ENCODE measurements at regions not wholly inside any gene's neighbourhood (a gene's known extent, or its start where the extent isn't known, plus 50 kb on each side); places are given as distances from the start of the nearest gene placed in this dataset.

DNA sequence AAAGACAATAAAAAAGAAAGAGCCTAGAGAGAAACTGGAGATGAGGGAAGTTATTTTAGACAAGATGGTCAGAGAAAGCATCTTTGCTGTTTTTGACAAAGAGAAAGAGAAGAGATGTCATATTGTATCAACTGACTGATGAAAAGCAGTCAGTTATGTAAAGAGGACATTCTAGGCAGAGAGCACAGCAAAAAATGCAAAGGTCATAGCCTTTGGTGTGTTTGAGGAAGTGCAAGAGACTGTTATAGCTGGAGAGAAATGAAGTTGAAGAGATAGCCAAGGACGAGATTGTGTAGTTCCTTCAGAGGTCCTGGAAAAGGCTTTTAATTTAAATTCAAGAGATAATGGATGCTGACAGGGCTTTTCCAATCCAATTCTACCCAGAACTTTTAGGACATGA, 342.4 kb downstream of the RASEF start:
- Histone ChIP-seq H3K36me3 (ENCODE audit: low read depth) (no peaks in the 10 kb centered on the region), H3K4me3 (no peak overlapping the region), H3K9me3 (no peaks in the 10 kb centered on the region), H3K4me1 (ENCODE audit: low read depth) (no peaks in the 10 kb centered on the region)
- DNase-seq (no peak), ATAC-seq (no peak)
- intact Hi-C loops (cut with DNase I, micrococcal nuclease): no loop called here
- TF ChIP-seq, protein P1, sequence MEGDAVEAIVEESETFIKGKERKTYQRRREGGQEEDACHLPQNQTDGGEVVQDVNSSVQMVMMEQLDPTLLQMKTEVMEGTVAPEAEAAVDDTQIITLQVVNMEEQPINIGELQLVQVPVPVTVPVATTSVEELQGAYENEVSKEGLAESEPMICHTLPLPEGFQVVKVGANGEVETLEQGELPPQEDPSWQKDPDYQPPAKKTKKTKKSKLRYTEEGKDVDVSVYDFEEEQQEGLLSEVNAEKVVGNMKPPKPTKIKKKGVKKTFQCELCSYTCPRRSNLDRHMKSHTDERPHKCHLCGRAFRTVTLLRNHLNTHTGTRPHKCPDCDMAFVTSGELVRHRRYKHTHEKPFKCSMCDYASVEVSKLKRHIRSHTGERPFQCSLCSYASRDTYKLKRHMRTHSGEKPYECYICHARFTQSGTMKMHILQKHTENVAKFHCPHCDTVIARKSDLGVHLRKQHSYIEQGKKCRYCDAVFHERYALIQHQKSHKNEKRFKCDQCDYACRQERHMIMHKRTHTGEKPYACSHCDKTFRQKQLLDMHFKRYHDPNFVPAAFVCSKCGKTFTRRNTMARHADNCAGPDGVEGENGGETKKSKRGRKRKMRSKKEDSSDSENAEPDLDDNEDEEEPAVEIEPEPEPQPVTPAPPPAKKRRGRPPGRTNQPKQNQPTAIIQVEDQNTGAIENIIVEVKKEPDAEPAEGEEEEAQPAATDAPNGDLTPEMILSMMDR (IDR thresholded peaks at IDR 0.05): no peak

- DNase-seq (no peak), ATAC-seq (no peak)
- intact Hi-C loops (cut with DNase I, micrococcal nuclease): no loop called here
- H3K4me1 ChIP-seq (ENCODE audit: low read depth): no peaks in the 10 kb centered on the region
- no peaks in the 10 kb centered on the region for H3K36me3 ChIP-seq (ENCODE audit: low read depth)
- H3K4me3 ChIP-seq: no peak overlapping the region
- no peaks in the 10 kb centered on the region for H3K9me3 ChIP-seq
- TF ChIP-seq, protein P1 (IDR thresholded peaks at IDR 0.05): no peak
Measured at GRCh38 chr9:82721593-82721992, 341.3 kb downstream of the RASEF start.

- TF ChIP-seq, protein P1 (IDR thresholded peaks at IDR 0.05): no peak
Measured at GRCh38 chr9:82722051-82722450, 340.9 kb downstream of the RASEF start.

GRCh38 chr9:82722561-82722960, 340.4 kb downstream of the RASEF start:
- Histone ChIP-seq H3K9me3 (no peaks in the 10 kb centered on the region), H3K4me1 (ENCODE audit: low read depth) (no peaks in the 10 kb centered on the region), H3K36me3 (ENCODE audit: low read depth) (no peaks in the 10 kb centered on the region), H3K4me3 (no peak overlapping the region)
- no peak for ATAC-seq
- TF ChIP-seq, protein P1 (IDR thresholded peaks at IDR 0.05): no peak
- intact Hi-C loops (cut with DNase I, micrococcal nuclease): no loop called here
- DNase-seq: no peak

More at GRCh38 chr9:82722051-82722450, 340.9 kb downstream of the RASEF start:
- intact Hi-C loops (cut with DNase I, micrococcal nuclease): no loop called here
- Histone ChIP-seq H3K36me3 (ENCODE audit: low read depth) (no peaks in the 10 kb centered on the region), H3K9me3 (no peaks in the 10 kb centered on the region), H3K4me3 (no peak overlapping the region), H3K4me1 (ENCODE audit: low read depth) (no peaks in the 10 kb centered on the region)
- DNase-seq (no peak), ATAC-seq (no peak)

DNA sequence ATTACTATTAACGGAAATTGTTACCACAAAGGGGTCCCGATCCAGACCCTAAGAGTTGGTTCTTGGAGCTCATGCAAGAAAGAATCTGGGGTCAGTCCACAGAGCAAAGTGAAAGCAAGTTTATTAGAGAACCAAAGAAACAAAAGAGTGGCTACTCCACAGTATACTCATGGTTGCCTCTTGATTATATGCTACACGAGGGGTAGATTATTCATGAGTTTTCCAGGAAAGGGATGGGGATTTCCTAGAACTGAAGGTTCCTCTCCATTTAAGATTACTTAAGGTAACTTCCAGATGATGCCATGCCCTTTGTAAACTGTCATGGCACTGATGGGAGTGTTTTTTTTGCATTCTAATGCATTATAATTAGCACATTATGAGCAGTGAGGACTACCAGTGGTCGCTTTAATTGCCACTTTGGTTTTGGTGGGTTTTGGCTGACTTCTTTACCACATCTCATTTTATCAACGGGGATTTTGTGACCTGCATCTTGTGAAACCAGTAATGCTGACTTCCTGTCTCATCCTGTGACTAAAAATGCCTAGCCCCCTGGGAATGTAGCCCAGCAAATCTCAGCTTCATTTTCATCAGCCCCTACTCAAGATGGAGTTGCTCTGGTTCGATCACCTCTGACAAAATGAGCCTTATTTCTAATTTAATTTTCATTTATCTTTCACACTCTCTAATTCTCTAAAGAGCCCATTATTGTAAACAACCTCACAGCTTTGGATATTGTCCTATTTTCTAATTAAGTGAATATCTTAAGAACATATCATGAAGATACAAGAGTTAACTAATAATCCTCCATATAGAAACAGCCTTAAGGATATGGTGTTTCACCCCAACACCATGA, 336.3 kb downstream of the RASEF start:
- intact Hi-C loops (cut with DNase I, micrococcal nuclease): no loop called here
- Histone ChIP-seq H3K4me3 (no peak overlapping the region), H3K4me1 (ENCODE audit: low read depth) (peaks cover 4% of the 10 kb centered on the region), H3K36me3 (ENCODE audit: low read depth) (no peaks in the 10 kb centered on the region), H3K9me3 (no peaks in the 10 kb centered on the region)
- TF ChIP-seq, protein P1 (IDR thresholded peaks at IDR 0.05): no peak
- ATAC-seq: no peak
- DNase-seq: no peak
